ENCODE measurements at regions not wholly inside any gene's neighbourhood (a gene's known extent, or its start where the extent isn't known, plus 50 kb on each side); places are given as distances from the start of the nearest gene placed in this dataset.

DNA sequence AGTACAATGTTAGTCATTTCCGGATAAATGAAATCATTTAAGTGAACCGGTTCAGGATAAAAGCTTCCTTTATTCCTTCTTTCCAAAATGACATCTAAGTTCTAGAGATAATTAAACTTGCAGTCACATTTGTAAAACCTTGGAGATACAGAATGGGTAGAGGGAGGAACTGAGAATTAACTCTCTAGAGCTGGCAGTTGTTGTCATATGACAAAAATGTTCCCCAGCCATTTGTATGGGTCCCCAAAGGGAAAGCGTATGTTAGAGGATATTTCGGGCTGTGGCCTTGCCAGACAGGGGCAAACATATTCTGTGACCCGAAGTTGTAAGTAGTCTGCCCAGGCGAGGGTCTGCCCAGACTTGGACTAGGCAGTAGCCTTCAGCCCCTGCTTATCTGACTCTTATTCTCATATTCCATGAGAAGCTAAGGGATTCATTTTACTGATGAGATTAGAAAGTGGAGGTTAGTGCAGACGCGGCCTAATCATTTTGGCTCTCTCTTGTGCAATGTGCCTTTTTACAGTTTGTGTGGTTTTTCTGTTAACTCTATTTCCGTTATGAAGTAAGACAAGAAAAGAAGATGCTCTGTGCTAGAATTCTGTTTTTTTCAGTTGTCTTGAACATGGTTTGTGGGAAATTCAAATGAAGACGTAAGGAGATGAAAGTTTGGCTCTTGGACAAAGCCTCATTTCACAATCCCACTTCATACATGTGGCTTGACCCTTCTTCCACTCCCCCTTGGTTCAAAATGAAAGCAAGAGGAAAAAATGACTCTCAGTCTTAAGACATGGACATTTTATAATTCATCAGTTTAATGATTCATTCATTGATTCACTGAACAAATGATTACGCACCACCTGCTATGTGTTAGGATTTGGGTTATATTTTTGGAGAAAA lies 2394.2 kb upstream of the AGA start:
- TF ChIP-seq, protein P1, sequence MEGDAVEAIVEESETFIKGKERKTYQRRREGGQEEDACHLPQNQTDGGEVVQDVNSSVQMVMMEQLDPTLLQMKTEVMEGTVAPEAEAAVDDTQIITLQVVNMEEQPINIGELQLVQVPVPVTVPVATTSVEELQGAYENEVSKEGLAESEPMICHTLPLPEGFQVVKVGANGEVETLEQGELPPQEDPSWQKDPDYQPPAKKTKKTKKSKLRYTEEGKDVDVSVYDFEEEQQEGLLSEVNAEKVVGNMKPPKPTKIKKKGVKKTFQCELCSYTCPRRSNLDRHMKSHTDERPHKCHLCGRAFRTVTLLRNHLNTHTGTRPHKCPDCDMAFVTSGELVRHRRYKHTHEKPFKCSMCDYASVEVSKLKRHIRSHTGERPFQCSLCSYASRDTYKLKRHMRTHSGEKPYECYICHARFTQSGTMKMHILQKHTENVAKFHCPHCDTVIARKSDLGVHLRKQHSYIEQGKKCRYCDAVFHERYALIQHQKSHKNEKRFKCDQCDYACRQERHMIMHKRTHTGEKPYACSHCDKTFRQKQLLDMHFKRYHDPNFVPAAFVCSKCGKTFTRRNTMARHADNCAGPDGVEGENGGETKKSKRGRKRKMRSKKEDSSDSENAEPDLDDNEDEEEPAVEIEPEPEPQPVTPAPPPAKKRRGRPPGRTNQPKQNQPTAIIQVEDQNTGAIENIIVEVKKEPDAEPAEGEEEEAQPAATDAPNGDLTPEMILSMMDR (IDR thresholded peaks at IDR 0.05): no peak
- no peak for TF ChIP-seq POLR2A (IDR thresholded peaks at IDR 0.05)
